ENCODE measurements at regions not wholly inside any gene's neighbourhood (a gene's known extent, or its start where the extent isn't known, plus 50 kb on each side); places are given as distances from the start of the nearest gene placed in this dataset.

DNA sequence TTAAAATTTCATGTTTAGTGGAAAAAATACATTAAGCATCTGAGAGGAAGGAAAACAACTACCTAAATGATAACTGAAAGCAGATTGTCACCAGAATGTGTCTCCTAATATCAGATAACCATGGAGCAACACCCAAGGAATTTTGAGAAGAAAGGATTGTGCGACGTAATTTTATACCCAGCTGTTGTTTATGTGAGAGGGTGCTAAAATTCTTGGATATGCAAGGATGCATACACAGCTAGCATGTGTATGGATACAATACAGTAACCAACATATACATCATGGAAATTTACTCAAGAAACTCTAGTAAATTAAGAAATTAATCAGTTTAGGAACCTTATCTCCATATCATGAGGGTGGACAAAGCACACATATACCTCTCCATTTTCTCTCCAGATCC lies 290.9 kb downstream of the HS3ST3A1 start:
- H3K79me2 ChIP-seq (ENCODE audit: insufficient read depth, low read length), result no peaks in the 10 kb centered on the region
- TF ChIP-seq, protein P1, sequence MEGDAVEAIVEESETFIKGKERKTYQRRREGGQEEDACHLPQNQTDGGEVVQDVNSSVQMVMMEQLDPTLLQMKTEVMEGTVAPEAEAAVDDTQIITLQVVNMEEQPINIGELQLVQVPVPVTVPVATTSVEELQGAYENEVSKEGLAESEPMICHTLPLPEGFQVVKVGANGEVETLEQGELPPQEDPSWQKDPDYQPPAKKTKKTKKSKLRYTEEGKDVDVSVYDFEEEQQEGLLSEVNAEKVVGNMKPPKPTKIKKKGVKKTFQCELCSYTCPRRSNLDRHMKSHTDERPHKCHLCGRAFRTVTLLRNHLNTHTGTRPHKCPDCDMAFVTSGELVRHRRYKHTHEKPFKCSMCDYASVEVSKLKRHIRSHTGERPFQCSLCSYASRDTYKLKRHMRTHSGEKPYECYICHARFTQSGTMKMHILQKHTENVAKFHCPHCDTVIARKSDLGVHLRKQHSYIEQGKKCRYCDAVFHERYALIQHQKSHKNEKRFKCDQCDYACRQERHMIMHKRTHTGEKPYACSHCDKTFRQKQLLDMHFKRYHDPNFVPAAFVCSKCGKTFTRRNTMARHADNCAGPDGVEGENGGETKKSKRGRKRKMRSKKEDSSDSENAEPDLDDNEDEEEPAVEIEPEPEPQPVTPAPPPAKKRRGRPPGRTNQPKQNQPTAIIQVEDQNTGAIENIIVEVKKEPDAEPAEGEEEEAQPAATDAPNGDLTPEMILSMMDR (IDR thresholded peaks at IDR 0.05; ENCODE audit: insufficient read depth, low read length, poor library complexity, severe bottlenecking), result no peak
- no peak for TF ChIP-seq EZH2phosphoT487 (conservative IDR thresholded peaks at IDR 0.05; ENCODE audit: low read length)
- H3K9me3 ChIP-seq (ENCODE audit: insufficient read depth, low read length), result no peaks in the 10 kb centered on the region
- no peak overlapping the region for H3K4me2 ChIP-seq (ENCODE audit: low read depth, low read length, poor library complexity, severe bottlenecking)
- H4K20me1 ChIP-seq (ENCODE audit: low read depth, low read length), result no peaks in the 10 kb centered on the region
- no peaks in the 10 kb centered on the region for H3K9me2 ChIP-seq (replicated peaks; ENCODE audit: insufficient read depth, low read length)
- H2AFZ ChIP-seq (ENCODE audit: low read depth, low read length, severe bottlenecking), result no peak overlapping the region
- no peaks in the 10 kb centered on the region for H3F3A ChIP-seq (ENCODE audit: insufficient read depth)
- no peak overlapping the region for H3K27ac ChIP-seq (ENCODE audit: low read depth, low read length)
- H3K27me3 ChIP-seq (ENCODE audit: low read length), result no peaks in the 10 kb centered on the region
- H3K9ac ChIP-seq (ENCODE audit: low read length), result no peak overlapping the region
- H3K4me3 ChIP-seq (ENCODE audit: insufficient read depth, low read length, poor library complexity, severe bottlenecking), result no peak overlapping the region
- no peaks in the 10 kb centered on the region for H3K36me3 ChIP-seq (ENCODE audit: low read length)

DNA sequence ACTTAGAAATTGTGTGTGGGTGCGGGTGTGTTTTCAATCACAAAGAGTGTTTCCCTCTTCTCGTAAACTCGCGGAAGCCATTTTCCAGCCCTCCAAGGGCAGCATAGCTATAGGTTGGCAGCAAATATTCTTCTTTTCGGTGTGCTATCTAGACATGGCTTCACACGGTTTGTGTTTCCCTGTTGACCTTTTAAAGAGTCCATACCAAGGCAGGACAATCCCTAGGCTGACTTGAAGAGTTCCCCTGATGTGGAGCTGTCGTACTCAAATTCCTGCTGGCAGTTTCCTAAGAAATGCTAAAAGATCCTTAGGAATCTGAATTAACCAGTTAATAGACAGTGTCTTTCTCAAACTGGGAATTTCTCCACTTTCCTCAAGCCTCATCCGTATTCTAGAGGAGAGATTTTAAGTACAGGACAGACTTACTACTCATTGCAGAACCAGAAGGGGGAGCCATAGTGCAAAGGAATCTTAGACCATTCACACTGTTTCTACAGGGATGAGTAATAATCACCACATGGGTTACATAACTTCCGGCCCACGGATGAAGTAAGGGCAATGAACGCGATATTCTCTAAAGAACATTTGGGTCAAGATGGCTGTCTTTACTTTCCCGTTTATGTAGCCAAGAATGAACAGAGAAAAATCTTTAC lies 288.6 kb upstream of the ELAC2 start:
- no peak overlapping the region for H3K4me2 ChIP-seq (ENCODE audit: low read depth, low read length, poor library complexity, severe bottlenecking)
- H4K20me1 ChIP-seq (ENCODE audit: low read depth, low read length), result no peaks in the 10 kb centered on the region
- H3K36me3 ChIP-seq (ENCODE audit: low read length), result no peaks in the 10 kb centered on the region
- H3K79me2 ChIP-seq (ENCODE audit: insufficient read depth, low read length), result no peaks in the 10 kb centered on the region
- no peaks in the 10 kb centered on the region for H3K9me2 ChIP-seq (replicated peaks; ENCODE audit: insufficient read depth, low read length)
- H3K27me3 ChIP-seq (ENCODE audit: low read length), result no peaks in the 10 kb centered on the region
- H3K9ac ChIP-seq (ENCODE audit: low read length), result no peak overlapping the region
- TF ChIP-seq, protein P1 (IDR thresholded peaks at IDR 0.05; ENCODE audit: insufficient read depth, low read length, poor library complexity, severe bottlenecking), result peak; percentile 20
- TF ChIP-seq EZH2phosphoT487 (conservative IDR thresholded peaks at IDR 0.05; ENCODE audit: low read length), result no peak
- H2AFZ ChIP-seq (ENCODE audit: low read depth, low read length, severe bottlenecking), result no peak overlapping the region
- H3F3A ChIP-seq (ENCODE audit: insufficient read depth), result no peaks in the 10 kb centered on the region
- H3K9me3 ChIP-seq (ENCODE audit: insufficient read depth, low read length), result no peaks in the 10 kb centered on the region
- no peak overlapping the region for H3K27ac ChIP-seq (ENCODE audit: low read depth, low read length)
- H3K4me3 ChIP-seq (ENCODE audit: insufficient read depth, low read length, poor library complexity, severe bottlenecking), result no peak overlapping the region

DNA sequence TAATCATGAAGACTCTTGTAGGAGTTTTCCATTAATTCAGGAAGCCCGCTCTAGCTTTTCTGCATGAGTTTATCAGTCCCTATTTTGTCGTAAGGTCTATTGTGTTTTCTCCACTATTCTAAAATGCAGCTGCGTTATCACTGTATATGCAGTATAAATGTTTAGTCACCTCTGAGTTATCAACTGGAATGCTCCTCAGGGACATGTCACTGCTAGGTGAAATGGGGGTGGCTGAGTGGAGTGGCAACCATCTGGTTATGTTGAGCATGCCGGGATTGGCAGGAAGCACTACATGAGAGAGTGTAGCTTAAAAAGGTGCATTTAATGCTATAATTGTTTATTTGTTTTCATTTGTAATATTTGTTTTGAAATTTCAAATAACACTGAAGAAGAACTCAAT lies 285.2 kb upstream of the ELAC2 start:
- Histone ChIP-seq H3K27me3 (ENCODE audit: low read length) (no peaks in the 10 kb centered on the region), H3K36me3 (ENCODE audit: low read length) (no peaks in the 10 kb centered on the region), H3F3A (ENCODE audit: insufficient read depth) (no peaks in the 10 kb centered on the region)

More for the DNA sequence above, 285.2 kb upstream of the ELAC2 start:
- Histone ChIP-seq H4K20me1 (ENCODE audit: low read depth, low read length) (no peaks in the 10 kb centered on the region), H3K4me2 (ENCODE audit: low read depth, low read length, poor library complexity, severe bottlenecking) (no peak overlapping the region), H2AFZ (ENCODE audit: low read depth, low read length, severe bottlenecking) (no peak overlapping the region), H3K9me2 (replicated peaks; ENCODE audit: insufficient read depth, low read length) (no peaks in the 10 kb centered on the region), H3K79me2 (ENCODE audit: insufficient read depth, low read length) (no peaks in the 10 kb centered on the region), H3K9ac (ENCODE audit: low read length) (no peak overlapping the region), H3K9me3 (ENCODE audit: insufficient read depth, low read length) (no peaks in the 10 kb centered on the region), H3K27ac (ENCODE audit: low read depth, low read length) (no peak overlapping the region), H3K4me3 (ENCODE audit: insufficient read depth, low read length, poor library complexity, severe bottlenecking) (no peak overlapping the region)
- TF ChIP-seq, protein P1 (IDR thresholded peaks at IDR 0.05; ENCODE audit: insufficient read depth, low read length, poor library complexity, severe bottlenecking), result no peak
- no peak for TF ChIP-seq EZH2phosphoT487 (conservative IDR thresholded peaks at IDR 0.05; ENCODE audit: low read length)

All from SU-DHL-6 (cell line).